ENCODE measurements at regions not wholly inside any gene's neighbourhood (a gene's known extent, or its start where the extent isn't known, plus 50 kb on each side); places are given as distances from the start of the nearest gene placed in this dataset.

GRCh38 chr3:83076041-83076440 is 1314.6 kb upstream of the GBE1 start:
- no peak for DNase-seq

- DNase-seq: no peak
Observed at GRCh38 chr3:83074485-83074884, 1313.0 kb upstream of the GBE1 start.

DNA sequence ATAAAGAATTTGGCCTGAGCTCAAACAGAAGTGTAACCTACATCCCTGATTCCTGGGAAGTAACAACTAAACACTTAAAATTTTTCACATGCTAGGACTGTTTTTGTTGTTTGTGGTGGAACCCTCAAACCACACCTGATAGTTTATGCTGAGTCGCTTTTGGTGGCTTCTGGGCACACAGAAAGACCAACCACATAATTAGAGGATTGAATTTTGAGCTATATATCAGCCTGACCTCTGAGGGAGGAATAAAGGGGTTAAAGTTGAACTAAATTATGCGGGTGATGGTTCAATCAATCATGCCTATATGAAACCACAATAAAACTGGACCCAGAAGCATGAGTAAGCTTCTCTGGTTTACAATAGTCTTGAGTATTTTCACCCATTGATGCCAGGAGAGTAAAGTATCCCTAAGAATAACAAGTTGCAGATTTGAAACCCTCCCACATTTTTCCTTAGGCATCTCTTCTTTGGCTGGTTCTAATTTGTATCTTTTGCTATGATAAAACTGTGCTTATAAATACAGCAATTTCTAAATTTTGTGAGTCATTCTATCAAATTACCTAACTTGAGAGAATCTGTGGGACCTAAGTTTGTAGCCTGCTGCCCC is 1304.5 kb upstream of the GBE1 start:
- DNase-seq: no peak

DNA sequence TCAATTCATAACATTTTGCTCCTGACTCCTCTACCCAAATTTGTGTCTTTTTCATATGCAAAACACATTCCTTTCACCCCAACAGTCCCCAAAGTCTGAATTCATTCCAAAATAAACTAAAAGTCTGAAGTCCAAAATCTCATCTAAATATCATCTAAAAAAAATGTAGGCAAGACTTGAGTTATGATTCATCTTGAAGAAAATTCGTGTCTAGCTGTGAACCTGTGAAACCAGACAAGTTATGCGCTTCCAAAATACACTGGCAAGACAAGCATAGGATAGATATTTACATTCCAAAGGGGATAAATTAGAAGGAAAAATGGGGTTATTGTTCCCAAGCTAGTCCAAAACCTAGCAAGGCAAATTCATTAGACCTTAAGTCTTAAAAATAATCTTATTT is 1302.0 kb upstream of the GBE1 start:
- no peak for DNase-seq

DNA sequence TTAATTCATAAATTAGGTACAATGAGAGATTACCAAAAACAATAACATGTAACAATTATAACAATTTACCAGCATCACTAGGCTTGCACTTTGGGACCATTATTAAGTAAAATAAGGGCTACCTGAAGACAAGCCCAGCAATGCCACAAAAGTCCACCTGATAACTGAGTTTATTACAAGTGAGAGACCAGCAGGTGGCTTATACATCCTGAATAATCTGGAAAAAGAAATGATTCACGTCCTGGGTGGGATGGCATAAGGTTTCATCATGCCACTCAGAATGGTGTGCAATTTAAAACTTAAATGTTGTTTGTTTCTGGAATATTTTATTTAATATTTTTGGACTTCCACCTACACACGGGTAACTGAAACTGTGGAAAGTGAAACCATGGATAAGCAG is 1287.1 kb upstream of the GBE1 start:
- DNase-seq: no peak

GRCh38 chr3:83039422-83039821 is 1278.0 kb upstream of the GBE1 start:
- no peak for DNase-seq

DNA sequence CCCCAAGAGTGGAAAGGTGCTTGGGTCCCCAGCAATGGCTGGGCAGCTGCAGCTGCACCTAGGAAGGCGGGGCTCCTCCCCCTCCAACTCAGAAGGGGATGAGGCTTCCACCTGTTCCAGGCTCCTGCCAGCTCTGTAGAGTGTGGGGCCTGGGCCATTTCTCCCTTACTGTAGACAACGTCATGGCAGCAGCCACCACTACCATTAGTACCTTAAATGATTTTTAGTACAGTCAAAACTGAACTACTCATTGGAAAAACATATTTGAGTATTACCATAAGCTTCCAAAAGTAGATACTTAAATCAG is 1274.2 kb upstream of the GBE1 start:
- DNase-seq: no peak

- no peak for DNase-seq
Observed at GRCh38 chr3:83034806-83035703, 1273.6 kb upstream of the GBE1 start.

DNA sequence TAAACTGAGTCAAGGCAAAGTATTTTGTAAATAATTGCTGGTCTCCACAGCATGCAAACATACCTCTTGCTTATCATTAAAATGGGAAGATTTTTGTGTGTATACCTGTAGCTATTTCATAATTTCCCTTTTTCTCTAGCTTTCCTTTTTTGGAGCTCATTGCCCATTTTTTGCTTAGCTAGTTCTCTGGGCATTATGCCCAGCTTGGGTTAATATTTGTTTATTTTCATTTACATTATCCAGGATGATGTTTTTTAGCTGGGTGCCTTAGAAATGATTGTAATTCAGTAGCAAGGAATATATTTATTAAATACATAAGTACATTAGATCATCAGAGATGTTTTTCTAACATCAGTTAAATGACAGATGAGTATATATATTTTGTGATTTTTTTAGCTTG is 1271.7 kb upstream of the GBE1 start:
- DNase-seq: no peak

DNA sequence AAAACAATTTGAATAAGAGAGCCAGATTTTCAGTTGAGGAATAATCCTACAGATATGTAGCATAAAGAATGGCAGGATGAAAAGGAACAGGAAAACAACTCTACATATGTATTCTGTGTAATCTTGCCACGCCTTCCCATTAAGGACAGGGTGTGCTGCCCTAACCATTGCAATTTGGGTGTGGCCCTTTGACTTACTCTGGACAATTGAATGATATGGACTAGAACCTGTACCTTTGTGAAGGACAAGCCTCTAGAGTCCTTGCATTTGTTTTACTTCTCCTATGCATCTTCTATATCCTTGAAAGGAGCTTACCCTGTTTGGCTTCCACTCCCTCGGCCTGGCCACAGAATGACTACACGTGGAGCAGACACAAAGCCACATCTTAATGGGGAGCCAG is 1261.6 kb upstream of the GBE1 start:
- no peak for DNase-seq

DNA sequence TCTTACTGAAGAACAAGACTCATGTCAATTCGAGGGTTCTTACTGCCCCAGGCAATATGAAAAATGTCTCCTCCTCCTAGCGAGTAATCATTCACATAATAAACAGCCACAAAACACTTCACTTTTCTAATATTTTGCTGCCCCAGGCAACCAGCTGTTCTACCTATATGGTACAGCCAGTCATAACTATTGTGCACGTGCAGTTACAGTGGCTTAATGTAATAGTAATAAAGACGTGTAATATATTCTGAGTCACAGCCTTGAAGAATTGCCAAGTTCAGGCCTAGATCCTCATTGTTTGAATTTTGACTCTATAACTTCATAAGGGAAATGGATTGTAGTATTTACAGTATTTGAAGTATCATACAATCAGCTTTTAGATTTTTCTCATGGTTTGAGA is 1250.0 kb upstream of the GBE1 start:
- DNase-seq: peak; percentile 15

DNA sequence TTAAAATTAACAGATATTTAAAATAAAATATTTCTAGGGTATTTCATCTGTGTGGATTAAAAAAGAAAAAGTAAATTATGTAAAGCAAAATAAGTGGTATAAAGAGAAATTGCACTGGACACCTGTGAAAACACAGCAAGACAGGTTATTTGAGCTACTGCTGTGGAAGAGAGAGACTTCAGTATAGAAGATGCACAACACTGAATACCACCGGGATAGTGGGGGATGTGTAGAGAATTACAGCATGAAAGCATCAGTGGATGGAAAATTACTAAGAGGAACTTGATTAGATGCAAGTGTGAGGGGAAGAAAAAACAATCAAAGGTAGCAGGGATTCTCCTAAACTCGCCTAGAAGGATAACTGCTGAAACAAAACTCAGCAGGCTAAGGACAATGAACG is 1242.5 kb upstream of the GBE1 start:
- no peak for DNase-seq

- peak; percentile 66 for DNase-seq
Observed at GRCh38 chr3:83002869-83003445, 1241.5 kb upstream of the GBE1 start.

- DNase-seq: no peak
Observed at GRCh38 chr3:82999777-83000176, 1238.3 kb upstream of the GBE1 start.

DNA sequence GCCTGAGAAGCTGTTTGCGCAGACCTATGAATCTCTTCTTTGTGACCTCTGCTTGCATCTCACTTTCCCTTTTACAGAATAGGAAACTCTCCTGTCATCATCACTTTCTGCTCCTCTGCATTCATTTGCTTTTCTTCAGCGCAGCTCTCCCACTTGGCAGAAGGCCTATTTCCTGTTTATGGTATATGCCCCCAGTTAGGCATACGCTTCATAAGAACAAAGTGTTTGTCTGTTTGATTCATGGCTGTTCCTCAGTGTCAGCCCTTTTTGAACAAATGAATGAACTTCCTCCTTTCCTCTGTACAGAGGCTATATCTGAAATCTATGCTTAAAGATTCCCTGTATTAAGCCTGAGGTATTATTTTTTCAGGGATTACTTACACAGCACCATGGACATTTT is 1216.9 kb upstream of the GBE1 start:
- no peak for DNase-seq

- DNase-seq: no peak
Observed at GRCh38 chr3:82977871-82978270, 1216.4 kb upstream of the GBE1 start.

- DNase-seq: no peak
Observed at GRCh38 chr3:82973791-82974190, 1212.3 kb upstream of the GBE1 start.

DNA sequence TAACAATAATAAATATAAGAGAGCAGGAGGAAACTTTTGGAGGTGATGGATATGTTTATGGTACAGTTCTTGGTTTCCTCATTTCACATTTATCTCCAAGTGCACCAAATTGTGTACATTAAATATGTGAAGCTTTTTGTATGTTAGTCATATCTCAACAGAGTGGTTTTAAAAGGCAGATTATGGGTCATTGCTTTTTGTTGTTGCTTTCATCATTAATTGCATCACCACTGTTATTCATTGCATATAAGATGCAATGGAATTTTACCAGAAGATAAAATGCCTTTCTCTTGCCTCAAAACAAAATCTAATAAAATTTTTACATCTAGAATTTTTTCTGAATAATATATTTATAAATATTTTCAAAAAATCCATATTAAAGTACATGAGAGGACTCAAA is 1198.9 kb upstream of the GBE1 start:
- DNase-seq: no peak

- DNase-seq: no peak
Observed at GRCh38 chr3:82957696-82958095, 1196.3 kb upstream of the GBE1 start.

DNA sequence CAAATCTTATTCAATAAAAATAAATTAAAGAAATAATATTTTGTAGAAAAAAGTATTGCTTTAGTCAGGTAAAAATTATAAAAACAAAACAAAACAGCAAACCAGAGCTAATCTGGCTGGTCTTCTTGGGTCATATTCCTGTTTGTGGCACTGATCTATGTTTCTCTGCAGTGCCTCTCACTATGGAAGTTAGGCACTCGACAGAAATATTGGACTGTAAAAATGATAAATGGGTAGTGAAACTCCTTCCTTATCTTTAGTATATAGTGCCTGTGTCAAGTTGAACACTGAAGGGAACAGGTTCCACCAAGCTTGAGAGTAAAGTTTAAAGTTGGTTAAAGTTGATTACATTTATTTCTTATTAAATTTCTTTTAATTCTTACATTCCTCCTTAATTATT is 1195.6 kb upstream of the GBE1 start:
- DNase-seq: no peak

GRCh38 chr3:82954486-82954885 is 1193.0 kb upstream of the GBE1 start:
- no peak for DNase-seq

DNA sequence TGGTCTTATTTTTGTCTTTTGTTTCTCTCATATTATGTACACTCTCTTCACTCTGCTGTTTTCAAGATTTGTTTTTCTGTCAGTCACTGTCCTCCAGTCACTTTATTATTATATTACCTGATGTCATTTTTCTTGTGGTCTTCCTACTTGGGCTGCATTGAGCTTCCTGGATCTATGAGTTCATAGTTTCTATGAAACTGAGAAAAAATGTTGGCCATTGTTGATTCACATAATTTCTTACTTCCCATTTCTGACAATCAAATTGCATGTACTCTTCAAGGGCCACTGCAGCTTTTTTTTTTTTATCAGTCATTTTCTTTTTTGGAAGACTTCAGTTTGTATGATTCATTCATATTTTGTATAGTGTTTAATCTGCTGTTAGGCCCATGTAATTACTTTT is 1180.6 kb upstream of the GBE1 start:
- no peak for DNase-seq

DNA sequence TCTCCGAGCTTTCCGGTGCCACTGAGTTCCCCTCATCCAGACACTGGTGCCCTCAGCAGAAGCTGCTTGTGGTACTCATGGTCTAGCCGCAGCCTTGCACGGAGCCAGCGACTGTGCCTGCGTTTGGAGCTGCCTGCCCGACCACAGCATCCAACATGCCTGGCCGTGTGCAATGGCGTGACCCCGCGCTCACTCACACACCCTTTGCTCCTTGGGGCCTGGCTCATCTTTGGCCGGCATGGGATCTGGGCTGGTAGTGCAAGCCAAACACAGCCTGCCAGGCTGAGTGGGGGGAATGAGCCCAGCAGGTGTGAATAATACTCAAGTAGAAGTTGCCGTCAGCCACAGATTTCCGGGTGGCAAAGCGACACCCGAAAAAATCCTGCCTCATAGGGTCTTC is 1178.7 kb upstream of the GBE1 start:
- DNase-seq: no peak

GRCh38 chr3:82939491-82940097 is 1178.1 kb upstream of the GBE1 start:
- no peak for DNase-seq
